IPS DF 4.7 (cell line): ENCODE measurements at regions not wholly inside any gene's neighbourhood (a gene's known extent, or its start where the extent isn't known, plus 50 kb on each side); places are given as distances from the start of the nearest gene placed in this dataset.

Source experiments
- DNase-seq: peaks from one replicate; pipeline ENCODE4 v3.0.0-alpha.2; 2013; ENCODE audit warnings: low spot score; ENCODE audit errors: extremely low read depth

DNA sequence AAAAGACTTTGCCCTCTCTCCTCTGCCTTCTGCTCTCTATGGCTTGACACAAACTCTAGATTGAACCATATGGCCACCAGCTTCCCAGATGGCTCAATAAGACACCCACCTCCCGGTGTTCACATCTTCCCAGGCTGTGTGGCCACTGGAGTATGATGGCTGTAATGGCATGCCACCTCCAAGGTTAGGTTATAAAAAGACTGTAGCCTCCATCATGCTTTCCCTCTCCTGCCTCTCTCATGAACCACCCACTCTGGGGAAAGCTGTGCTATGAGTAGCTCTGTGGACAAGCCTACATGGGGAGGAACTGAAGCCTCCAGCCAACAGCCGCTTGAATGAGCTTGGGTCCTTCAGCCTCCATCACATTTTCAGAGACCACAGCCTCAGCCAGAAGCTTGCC, 479.2 kb downstream of the MIAT start:
- no peak for DNase-seq

DNA sequence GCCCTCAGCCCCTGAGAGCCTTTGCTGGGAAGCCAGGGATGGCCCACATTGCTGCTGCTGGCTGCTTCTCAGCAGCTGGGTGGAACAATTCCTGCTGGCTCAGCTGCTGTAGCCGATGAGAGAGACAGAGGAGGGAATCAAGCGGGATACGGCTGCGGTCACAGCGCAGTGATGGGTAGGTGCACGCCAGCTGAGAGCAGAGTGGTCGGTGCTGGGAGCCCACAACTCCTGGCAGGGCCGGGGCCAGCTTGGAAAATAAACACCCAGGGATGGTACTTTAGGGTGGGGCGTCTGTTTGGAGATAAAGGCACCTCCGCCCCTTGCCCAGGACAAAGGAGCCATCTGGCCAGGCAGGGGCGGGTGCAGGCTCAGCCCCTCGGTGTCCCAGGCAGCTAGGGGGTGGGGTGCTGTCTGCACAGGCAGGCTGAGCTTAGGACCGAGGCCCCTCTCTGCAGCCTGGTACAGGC, 480.5 kb downstream of the MIAT start:
- no peak for DNase-seq

DNA sequence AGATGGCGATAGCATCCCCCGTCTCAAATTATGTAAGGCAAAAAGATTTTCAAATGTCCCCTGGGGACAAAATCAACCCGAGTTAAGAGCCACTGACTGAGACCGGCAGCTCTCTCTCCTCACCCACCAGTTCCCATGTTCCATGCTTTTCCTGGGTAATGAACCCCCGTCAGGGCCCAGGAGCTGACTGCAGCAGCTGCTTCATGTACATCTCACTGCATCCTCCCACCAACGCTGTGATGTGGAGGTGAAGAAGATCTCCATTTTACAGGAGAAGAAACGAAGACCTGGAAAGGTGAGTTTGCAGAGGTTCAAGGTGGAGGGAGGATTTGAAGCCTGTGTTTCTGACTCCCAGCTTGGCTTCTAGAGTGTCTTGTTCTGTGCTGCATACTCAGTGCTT, 481.1 kb downstream of the MIAT start:
- no peak for DNase-seq

DNA sequence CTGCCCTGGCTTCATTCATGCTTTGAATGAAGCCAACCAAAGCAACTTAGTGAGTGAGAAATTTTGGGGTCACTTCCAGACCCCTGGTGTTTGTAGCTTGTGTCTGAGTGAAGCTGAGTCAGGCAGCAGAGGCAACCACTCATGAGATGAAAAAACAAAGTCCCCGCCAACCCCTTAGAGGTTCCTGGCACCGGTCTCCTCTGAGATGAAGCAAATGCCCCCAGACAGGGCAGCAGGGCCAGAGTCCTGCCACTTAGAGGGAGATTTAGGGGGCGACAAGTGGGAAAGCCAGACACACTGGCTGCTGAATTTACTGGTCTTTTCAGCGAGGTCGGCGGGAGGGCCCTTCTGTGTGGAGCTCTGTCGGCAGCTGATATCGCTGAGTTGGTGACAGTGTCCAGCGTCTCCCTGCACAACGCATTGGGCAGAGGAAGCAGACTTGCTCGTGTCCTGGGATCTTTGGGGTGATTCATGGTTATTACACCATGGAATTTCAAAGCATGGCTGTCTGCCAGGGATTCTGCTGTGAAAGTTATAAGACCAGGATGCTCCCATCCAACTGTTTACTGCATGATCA, 482.6 kb downstream of the MIAT start:
- DNase-seq = no peak

DNA sequence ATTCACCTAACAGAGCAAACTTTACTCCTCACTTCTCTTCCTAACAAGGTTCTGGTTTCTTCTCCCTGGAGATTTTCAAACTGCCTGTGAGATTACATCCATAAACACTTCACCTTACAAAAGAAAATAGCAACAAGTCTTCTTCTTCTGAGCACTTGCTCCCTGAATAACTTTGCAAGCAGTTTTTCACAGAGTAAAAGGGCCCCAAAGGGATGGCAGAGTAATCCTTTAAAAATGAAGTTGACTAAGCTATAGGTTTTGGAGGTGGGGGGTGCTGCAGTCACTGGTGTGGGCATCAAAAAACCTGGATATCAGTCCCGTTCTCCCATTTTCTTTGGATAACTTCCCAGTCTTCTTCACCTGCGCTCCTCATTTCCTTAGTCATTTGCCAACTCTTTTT, 484.9 kb downstream of the MIAT start:
- no peak for DNase-seq

DNA sequence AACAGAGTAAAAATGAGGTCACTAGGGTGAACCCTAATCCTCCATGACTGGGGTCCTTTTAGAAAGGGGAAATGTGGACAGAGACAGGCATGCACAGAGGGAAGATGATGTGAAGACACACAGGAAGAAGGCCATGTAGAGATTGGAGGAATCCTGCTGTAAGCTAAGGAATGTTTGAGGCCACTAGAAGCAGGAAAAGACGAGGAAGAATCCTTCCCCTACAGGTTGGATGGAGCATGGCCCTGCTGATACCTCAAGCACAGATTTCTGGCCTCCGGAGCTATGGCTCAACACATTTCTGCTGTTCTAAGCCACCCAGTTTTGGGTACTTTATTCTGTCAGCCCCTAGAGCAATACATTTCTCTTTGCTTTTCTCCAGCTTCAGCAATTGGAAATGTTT, 486.9 kb downstream of the MIAT start:
- no peak for DNase-seq

DNA sequence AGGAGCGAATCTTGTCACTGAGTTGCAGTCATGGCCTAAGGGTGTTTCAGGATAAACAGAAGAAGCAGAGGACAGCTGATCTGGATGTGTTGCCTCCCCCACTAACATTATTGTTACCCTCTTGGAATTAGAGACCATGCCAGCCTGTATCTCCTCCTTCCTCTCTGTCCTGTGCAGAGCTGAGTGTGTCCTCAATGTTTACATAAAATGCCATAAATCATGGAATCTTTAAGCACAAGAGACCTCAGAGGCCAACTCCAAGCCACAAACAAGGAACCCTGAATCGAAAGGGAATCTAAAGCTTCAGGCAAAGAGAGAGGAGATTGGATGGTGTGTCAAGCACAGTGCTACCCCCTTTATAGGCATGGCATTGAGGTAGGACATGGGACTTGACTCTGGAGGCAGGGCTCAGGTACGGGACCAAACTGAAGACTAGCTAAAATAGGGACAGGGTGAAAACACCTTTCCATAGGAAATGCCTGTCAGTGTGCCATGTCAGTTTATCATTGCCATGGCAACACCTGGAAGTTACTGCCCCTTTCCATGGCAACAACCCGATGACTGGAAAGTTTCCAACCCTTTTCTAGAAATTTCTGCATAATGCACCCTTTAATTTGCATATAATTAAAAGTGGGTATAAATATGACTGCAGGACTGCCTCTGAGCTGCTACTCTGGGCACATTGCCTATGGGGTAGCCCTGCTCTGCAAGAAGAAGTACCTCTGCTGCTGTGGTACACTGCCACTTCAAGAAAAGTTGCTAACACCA, 489.7 kb downstream of the MIAT start:
- DNase-seq = no peak

DNA sequence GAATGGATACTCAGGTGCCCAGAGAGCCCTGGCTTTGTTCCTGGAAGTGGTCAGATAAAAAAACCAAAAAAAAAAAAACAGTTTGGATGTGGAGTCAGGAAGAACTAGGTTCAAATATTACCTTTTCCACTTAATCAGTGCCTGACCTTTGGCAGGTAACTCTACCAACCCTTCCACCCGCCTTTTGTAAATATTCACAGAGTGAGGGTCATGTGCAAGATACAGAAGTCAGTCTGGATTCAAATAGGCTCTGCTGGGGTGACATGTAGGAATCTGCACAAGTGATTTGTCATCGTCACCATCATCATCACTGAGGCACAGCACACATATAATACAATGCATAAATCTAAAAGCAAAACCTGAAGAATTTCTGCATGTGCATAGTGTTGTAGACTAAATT, 490.7 kb downstream of the MIAT start:
- DNase-seq = no peak

DNA sequence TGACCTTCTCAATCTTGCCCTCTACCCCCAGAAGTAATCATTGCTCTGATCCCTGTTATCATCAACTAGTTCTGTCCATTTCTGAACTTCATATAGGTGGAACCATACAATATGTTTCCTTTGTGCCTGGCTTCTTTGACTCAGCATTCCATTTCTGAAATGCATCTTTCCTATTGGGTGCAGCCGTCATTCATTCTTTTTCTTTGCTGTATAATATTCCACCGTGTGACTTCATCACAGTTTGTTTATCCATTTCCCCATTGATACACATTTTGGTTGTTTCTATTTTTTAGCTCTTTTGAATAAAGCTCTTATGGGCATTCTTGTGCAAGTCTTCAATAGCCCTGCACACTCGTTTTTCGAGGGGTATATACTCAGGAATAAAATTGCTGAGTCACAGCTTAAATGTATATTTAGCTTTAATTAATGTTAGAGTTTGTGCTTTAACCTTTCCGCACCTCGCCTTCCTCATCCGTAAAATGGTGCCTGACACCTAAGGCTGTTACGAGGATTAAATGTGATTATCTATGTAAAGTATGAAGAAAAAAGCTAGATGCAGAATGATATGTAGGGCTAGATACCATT, 491.6 kb downstream of the MIAT start:
- no peak for DNase-seq

DNA sequence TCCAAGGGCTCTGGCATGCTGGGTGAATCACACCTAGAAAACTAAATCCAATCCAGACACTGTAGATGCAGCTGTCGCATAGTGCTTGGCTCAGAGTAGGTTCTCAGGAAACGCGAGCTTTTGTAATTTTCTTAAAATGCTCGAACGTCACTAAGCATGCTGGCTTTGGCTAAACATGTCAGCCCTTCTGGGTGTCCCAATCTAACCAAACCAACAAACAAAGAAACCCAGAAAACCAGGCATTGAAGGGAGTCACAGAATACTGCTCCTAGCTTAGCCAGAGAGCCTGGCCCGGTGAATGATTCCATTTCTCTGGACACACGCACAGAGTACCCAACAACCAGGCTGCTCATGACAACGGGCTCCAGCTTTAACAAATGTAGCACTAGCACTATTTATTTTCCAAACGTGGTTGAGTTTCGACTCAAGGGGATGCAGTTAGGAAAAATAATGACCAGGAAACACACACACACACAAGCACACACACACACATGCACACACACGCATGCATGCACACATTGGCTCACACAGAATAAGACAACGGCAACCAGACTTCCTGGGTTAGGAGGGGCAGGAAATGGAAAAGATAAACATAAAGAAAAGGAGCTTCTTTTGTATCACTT, 492.6 kb downstream of the MIAT start:
- no peak for DNase-seq

DNA sequence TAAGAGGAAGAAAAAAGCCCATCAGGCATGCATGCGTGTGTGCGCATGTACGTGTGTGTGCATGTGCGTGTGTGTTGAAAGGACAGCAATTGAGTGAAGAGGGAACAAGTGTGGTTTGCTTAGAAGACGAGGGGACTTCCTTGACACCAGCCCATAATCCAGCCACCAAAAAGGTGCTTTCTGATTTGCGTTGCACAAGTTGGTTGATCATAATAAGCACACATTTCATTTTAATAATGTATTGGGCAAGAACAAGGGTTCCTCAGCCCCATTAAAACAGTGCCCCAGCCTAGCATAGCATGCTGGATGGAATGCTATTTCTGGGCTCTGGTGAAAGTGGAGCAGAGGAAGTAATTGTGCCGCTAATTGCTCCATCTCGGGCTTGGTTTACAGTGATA, 493.2 kb downstream of the MIAT start:
- no peak for DNase-seq

DNA sequence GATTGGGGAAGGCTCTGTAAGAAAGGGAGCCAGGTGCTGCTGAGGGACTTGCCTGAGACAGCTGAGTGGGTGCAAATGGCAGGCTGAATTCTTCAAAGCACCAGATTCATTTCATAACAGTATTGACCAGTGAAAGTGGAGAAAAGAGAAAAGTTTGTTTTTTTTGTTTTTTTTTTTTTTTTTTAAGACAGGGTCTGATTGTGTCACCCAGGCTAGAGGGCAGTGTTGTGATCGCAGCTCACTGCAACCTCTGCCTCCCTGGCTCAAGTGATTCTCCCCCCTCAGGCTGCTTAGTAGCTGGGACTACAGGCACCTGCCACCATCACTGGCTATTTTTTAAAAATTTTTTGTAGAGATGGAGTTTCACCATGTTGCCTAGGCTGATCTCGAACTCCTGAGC, 494.0 kb downstream of the MIAT start:
- DNase-seq = no peak

DNA sequence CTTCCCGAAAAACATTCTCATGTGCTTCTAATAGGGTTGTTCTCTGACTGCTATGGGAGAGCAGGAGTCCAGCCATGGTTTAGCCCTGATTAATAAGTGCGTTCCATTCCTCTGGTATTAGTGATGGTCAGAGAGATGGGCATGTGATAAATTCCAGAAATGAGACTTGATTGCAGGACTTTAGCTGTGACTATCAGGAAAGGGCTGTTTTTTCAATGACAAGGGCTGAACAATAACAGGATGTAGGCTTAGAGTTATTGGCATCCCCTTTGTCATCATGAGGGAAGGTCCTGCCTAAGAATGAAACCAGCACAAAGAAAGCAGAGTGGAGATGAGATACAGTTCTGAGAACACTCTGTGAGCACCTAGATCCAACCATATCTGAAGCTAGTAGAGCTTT, 494.6 kb downstream of the MIAT start:
- no peak for DNase-seq

DNA sequence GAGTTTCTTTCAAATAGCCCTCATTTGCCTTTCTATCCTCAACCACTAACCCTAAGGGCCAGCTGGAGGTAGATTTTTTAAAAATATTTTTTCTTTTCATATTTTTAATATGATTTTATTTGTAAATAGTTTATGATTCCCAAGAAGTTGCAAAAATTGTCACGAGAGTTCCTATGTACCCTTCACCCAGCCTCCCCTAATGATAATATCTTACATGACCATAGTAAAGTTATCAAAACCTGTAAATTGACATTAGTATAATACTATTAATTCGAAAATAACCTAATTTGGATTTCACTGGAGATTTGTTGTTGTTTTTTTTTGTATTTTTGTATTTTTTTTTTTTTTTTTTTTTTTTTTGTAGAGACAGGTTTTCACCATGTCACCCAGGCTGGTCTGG, 495.5 kb downstream of the MIAT start:
- DNase-seq = no peak

DNA sequence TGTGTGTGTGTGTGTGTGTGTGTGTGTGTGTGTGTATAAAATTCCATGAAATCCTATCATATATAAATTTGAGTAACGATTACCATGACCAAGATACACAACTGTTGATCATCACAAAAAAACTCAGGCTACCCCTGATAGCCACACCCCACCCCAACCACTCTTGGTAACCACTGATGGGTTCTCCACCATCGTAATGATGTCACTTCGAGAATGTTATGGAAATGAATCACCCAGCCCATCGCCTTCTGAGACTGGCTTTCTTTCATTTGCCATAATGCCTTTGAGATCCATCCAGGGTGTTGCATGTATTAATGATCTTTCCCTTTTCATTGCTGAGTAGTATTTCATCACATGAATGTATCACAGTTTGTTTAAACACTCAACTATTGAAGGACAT, 496.0 kb downstream of the MIAT start:
- no peak for DNase-seq

DNA sequence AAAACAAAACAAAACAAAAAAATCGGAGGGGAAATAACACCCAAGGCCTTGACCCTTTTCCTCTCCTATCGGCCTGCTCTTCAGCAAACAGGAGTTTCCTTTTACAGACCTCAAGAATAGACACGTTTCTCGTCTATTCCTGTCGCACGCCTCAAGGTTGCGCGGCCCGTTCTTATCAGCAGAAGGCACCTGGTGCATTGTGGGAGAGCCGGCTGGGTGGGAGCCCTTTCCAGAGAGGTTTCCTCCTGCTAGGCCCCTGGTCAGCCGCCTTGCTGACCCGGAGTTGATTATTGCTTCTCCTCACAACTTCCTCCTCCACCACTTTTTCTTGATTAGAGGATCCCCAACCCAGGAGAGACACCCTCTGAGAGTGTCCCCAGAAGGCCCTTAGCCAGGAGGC, 497.3 kb downstream of the MIAT start:
- DNase-seq = no peak

DNA sequence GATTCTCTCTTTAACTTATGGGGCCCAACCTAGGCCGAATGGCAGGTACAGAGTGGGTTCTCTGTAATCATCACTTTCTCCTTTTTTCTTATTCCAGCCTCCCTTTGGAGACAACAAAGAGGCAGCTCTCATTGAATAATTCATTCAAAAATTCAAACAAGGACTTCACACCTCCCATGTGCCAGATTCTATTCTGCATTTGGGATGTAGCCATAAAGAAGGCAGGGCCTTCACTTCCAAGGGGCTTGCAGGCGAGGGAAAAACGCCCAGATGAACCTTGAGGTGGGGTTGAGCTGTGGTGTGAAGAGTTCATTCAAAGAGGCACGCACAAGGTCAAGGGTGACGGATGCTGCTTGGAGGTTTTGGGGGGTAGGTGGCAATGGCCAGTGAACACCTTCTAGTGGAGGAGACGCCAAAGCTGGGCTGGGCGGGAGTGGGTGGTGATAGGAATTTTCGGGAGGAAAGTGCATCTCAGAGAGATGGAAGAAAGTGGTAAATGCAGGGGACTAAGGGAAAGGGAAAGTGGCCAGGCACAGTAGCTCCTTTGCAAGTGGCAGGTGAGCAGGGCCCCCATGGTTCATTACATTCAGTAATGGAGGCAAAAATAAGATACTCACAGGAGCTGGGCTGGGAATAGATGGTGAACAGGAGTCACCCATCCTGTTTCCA, 499.6 kb downstream of the MIAT start:
- DNase-seq = no peak

DNA sequence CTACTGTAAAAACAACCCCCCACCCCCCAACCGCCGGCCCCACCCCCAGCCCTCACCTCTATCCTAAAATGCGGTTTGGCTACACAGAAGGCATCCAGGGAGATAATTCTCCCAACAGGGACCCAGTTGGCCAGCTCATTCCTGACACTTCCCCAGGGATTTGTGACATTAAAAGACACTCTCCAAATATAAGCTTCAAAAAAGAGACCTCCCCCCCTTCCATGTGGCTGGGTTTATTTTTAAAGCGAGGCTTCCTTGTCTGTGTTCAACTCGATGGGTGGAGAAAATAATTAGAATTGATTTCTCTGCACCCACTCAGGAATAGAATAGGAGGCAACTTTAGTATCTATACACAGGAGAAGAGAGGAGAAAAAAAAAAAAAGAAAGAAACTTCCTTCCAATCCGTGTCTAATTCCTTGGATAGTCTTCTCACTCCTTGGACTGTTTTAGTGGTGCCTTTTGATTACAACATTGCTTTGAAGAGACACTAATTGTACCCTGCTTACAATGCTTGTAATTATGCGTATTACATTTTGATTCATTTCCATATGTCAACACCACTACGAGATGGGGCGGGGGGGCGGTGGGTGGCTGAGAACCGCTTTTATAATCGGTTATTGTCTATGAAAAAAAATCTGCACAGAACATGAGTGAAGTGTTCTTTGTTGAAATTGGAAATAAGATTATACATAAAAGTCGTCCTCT, 500.4 kb downstream of the MIAT start:
- DNase-seq = no peak

DNA sequence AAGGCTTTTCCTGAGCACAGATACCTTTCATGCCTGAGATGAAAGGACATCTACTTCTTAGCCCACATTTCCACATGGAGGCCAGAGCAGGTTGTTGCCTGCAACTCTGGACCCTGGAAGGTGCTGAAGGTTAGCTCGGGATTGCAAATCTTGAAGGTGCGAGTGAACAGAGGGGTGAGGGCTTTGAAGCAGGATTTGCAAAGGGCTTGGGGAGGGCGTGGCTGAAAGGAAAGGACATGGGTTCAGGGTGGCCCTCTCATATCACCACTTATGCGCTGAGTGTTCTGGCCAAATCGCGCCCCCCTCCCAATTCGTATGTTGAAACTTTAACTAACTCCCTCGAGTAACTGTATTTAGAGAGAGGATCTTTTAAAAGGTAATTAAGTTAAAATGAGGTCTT, 501.6 kb downstream of the MIAT start:
- DNase-seq = no peak

DNA sequence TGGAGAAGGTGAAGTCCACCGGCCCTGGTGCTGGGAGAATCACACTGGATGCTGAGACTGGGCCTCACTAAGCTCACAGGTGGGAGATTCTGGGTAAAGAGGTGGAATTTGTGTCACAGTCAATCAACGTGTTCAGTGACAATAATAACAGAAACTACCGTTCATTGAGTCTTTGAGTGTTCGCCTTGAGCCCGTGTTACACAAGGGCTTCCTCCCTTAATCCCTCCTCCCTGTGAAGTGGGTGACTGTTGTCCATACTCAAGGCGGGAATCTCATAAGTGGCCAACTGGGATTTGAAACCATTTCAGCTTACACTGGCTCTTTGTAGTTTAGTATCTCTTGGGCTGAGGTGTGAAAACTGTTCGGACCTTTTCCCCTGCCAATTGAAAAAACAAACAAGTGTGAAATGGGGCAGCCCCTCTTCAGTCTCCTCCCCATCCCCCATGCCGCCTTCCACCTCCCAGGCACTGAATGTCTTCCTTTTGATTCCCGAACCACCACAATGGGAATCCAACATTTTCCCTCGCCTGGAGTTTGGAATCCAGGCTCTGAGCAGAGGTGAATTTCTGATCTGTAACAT, 502.4 kb downstream of the MIAT start:
- no peak for DNase-seq
